KBM-7 (cell line): ENCODE measurements at regions not wholly inside any gene's neighbourhood (a gene's known extent, or its start where the extent isn't known, plus 50 kb on each side); places are given as distances from the start of the nearest gene placed in this dataset.

Source experiments
- DNase-seq: peaks from one replicate; pipeline ENCODE4 v3.0.0-alpha.2; 2015
- in situ Hi-C: fragments of 300-500 bp; cut with MboI; formaldehyde crosslinking; loops from 2 replicates; pipeline ENCODE4 v1.14.3; 2020; ENCODE audit warnings: low sequenced_read_pairs, low pct_unique_long_range_greater_than_20kb, mixed read lengths

DNA sequence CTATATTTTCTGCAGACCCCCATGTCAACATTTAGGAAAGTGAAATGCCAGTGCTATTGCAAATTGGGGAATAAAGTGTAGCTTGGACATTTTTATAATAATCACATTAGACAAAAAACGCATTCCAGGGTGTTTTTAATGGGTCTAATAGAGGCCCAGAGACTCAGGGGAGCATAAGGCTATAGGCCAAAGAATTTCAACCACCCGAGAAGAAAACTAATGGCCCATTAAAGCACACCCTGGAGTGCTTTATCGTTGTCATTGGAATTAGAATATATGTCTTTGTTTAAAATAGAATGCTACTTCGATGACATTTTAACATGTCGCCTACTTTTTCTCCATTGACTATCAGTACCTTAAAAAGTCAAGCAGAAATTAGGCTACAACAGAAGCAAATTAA lies 414.1 kb upstream of the CDH8 start:
- in situ Hi-C loops = no loop called here

GRCh38 chr16:62445909-62446308 lies 409.7 kb upstream of the CDH8 start:
- DNase-seq = no peak
- in situ Hi-C loops = no loop called here

More for the DNA sequence above, 414.1 kb upstream of the CDH8 start:
- DNase-seq = no peak

- no peak for DNase-seq
- in situ Hi-C loops = no loop called here
Observed at GRCh38 chr16:62424206-62424605, 388.0 kb upstream of the CDH8 start.

GRCh38 chr16:62408760-62409159 lies 372.5 kb upstream of the CDH8 start:
- DNase-seq = no peak
- in situ Hi-C loops = no loop called here

- no peak for DNase-seq
- in situ Hi-C loops = no loop called here
Observed at GRCh38 chr16:62406387-62406786, 370.1 kb upstream of the CDH8 start.

DNA sequence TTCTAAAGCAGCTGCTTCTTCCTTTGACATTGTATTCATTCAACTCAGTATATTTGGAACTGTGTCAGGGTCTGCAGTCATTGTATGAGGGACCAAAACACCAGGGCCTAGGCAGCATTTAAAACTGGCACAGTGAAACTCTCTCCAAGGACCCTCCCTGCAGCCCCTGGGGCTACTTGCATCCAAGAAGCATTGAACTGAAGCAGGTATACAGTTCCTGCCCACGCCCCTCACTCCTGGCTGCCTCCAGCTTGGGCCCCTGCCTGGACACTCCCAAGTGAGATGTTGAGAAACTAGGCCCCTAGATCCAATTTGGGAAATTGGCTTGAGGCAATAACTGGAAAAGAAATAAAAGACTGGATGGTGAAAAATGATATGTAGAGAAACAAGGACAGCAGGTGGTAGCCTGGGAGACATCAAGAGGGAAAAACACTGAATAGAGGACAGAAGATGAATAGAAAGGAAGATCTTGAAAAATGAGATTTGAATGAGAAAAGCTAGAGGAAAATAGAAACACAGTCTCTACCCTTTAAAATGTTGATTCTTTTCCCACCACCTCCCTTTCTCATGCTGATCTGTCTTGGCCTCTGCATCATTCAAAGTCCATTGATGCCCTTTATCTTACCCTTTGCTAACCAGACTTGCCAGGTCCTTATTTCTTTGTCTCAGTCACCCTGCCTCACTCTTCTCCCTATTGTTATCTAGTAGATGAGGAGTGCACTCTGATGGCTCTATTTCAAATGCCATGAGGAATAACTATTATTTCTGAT lies 368.8 kb upstream of the CDH8 start:
- DNase-seq = no peak
- in situ Hi-C loops = no loop called here

GRCh38 chr16:62392698-62393097 lies 356.5 kb upstream of the CDH8 start:
- no peak for DNase-seq
- in situ Hi-C loops = no loop called here

DNA sequence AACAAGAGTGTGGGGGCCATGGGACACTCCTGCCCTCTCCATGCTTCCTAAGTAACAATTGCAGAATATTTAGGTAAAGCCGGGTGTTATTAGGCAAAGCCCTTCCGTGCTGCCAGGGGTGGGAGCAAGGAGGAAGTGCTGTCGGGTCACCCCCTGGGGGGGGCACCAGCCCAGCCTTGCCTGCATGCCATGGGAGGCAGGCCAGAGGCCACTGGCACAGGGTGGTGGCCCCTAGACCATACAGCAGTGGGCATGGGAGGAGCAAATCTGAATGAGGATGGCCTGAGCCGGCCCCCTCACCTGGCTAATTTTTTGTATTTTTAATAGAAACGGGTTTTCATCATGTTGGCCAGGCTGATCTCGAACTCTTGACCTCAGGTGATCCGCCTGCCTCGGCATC lies 355.7 kb upstream of the CDH8 start:
- in situ Hi-C loops = no loop called here
- no peak for DNase-seq

DNA sequence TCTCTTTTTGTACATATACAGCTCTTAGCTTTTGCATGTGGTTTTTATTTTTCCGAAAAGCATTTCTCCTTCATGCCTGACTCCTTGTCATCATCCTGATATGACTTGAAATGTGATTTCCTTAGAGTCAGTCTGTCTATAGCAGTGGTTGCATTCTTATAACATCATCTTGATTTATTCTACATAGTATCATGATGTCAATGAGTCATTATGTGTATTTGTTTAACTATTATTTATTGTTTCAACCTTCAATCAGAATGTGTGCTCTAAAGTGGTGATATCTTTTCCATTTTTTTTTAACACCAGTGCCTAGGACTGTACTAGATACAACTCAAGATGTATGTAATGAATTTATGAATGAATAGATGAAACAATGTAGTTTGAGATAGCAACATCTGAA lies 354.9 kb upstream of the CDH8 start:
- DNase-seq = no peak
- in situ Hi-C loops = no loop called here

DNA sequence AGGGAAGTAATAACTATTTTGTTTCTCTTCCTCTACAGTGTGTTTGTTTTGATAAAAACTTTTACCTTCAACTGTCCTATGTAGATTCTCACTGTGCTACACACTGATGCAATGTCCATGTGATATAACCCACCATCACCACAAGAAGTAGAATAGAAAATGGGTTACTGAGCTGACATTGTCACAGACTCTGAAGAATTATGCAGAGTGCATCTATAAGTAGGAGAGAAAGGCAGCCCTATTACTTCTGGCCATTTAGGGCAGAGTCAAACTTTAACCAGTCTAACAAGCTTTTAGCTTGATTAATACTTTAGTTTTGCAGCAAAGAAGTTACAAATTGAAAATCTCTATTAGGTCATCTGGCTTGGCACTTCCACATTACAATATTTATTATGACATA lies 354.0 kb upstream of the CDH8 start:
- DNase-seq = no peak
- in situ Hi-C loops = no loop called here

GRCh38 chr16:62386411-62386810 lies 350.2 kb upstream of the CDH8 start:
- in situ Hi-C loops = no loop called here
- no peak for DNase-seq

GRCh38 chr16:62383941-62384340 lies 347.7 kb upstream of the CDH8 start:
- DNase-seq = no peak
- in situ Hi-C loops = no loop called here

GRCh38 chr16:62370445-62370844 lies 334.2 kb upstream of the CDH8 start:
- in situ Hi-C loops = no loop called here
- DNase-seq = no peak

DNA sequence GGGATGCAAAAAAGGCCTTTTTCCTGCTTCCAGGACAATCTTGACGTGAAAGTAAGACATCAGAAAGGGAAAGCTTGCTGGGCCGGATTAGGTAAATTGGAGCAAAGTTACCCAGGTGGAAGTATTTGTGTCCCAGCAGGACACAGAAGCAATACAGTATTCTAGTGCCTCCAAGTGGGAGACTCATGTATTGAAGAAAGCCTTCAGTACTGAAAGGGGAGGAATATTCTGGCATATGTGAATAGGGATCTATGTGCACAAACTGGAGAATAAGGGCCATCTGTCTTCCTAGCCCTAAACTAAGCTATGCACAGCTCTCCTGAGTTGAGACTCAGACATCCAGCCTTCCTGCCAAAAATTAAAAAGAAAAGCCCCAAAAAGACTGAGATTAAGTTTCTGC lies 327.3 kb upstream of the CDH8 start:
- in situ Hi-C loops = no loop called here
- no peak for DNase-seq

GRCh38 chr16:62353355-62353754 lies 317.1 kb upstream of the CDH8 start:
- no peak for DNase-seq
- in situ Hi-C loops = no loop called here

GRCh38 chr16:62342216-62342615 lies 306.0 kb upstream of the CDH8 start:
- in situ Hi-C loops = no loop called here

GRCh38 chr16:62335356-62335755 lies 299.1 kb upstream of the CDH8 start:
- in situ Hi-C loops = no loop called here
- DNase-seq = no peak

More at GRCh38 chr16:62342216-62342615, 306.0 kb upstream of the CDH8 start:
- no peak for DNase-seq

- in situ Hi-C loops = no loop called here
- DNase-seq = no peak
Observed at GRCh38 chr16:62321606-62322005, 285.4 kb upstream of the CDH8 start.

DNA sequence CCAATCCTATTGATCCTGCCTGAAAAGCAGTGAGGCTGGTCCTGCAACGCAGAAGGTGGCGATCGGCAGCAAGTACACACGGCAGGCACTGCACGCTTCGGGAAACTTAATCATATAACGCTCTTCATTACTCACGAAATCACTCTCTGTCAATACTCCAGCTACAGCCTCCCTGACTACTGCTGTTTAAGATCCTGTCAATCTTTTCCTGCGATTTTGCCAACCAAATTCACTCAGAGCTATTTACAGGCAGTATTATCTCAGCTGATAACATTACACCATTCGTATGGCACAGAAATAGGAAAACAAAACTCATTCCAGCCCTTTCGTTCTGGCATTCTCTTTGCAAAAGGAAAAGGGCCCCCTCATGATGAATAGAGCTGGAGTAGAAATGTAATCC lies 262.4 kb upstream of the CDH8 start:
- DNase-seq = no peak
- in situ Hi-C loops = no loop called here

DNA sequence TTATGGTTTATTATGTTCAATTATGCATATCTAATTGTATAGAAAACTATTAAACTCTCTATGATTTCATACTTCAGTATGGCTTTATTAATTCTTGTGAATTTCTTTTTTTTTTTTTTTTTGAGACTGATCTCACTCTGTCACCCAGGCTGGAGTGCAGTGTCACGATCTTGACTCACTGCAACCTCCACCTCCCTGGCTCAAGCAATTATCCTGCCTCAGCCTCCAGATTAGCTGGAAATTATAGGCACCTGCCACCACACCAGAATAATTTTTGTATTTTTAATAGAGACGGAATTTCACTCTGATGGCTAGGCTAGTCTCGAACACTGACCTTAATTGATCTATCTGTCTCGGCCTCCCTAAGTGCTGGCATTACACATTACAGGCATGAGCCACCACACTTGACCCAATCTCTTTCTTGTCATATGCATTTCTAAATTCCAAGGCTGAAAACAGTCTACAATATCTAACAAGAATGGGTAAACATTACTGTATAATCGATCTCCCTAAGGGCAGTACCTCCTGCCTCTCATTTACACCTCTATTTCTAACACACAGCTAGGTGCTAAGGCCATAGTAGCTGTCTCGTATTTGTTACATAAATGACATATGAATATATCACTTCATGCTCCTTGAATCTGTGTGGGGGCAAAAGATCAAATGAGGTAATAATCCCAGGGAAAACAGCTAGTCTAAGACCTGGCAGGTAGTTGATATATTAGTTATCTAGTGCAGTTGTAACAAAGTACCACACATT lies 258.2 kb upstream of the CDH8 start:
- in situ Hi-C loops = no loop called here
- DNase-seq = no peak
